Stimulated activated CD8-positive, alpha-beta memory T cell treated with anti-CD3 and anti-CD28 coated beads, Interleukin-12 subunit alpha, Interleukin-12 subunit beta, amount 100 ng/mL, for 24 hours (primary cell): ENCODE measurements at regions not wholly inside any gene's neighbourhood (a gene's known extent, or its start where the extent isn't known, plus 50 kb on each side); places are given as distances from the start of the nearest gene placed in this dataset.
"Not testable (repeated sequence)": the region's sequence is repeated elsewhere in the genome, so short reads cannot be mapped to it uniquely, and the experiment has no call there.

Experiments
- DNase-seq: peaks from one replicate; pipeline ENCODE4 v3.0.0-alpha.2; 2020; ENCODE audit errors: extremely low read depth

DNA sequence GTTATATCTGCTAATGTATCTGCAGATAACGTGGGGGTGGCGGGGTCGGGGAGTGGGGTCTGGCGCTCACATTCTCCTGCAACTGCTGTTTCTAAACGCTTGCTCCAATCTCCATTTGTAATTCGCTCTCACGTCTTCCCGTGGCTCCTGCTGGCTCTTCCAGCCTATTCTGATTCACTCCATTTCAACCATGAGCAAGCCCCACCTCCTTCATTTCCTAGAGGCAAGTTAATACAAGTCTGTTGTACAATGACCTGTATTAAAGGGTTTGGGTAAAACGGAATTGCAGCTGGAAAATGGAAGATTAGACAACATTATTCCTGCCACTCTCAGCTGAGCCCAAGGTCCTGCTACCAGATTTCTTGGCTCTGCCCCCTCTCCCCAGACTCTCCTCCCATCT is 132.3 kb downstream of the CSNK2A3 start:
- no peak for DNase-seq

- DNase-seq = no peak
Measured at GRCh38 chr11:11218629-11218986, 134.4 kb downstream of the CSNK2A3 start.

- DNase-seq = no peak
Measured at GRCh38 chr11:11217929-11218628, 135.0 kb downstream of the CSNK2A3 start.

- DNase-seq = no peak
Measured at GRCh38 chr11:11217289-11217928, 135.6 kb downstream of the CSNK2A3 start.

- DNase-seq = no peak
Measured at GRCh38 chr11:11215944-11216343, 137.1 kb downstream of the CSNK2A3 start.

DNA sequence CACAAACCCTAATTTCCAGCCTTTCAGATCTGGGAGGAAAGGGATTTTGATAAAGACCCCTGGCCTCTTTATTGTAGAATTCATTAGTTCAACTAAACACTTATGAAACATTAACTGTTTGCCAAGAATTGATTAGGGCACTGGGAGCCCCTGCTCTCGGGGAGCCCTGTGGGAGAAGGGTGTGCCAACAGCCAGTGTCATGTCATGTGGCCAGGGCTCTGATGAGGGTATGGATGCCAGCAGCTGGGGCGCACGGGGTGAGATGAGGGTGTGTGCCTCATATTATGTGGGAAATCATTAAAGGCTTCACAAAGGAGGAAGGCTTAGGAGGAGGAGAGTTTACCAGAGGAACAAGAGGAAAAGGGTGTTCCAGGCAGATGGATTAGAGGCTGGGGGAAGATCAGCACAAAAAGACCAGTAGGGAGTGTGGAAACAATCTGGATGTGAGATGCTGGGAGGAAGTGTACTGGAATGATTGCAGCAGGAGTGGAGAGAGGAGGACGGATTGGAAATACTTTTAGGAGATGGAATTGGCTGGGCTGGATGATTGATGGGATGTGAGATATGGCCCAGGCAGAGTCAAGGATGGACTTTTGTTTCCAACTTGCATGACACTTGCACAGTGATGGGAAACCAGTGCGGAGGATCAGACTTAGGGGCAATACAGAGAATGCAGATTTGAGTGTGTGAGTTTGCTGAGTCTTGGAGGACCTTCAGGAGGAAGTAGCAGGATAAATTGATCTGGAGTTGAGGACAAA is 137.8 kb downstream of the CSNK2A3 start:
- no peak for DNase-seq

DNA sequence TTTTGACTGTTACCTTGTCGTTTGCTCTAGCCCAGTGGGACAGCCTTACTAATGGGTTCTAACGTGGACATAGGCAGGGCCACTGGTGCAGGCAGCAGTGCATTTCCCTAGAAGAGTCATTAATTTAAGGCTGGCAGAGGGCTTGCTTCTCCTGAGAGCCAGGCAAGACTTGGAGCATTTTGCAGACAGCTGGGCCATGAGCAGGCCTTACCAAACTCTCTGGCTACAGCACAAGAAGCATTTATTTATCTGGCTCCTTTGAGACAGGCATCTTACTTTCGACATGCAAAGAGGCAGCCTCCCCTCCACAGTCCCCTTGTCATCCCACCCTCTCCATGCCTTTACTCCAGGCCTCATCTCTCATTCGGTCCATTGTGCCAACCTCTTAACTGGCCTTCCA is 139.9 kb downstream of the CSNK2A3 start:
- DNase-seq = no peak

DNA sequence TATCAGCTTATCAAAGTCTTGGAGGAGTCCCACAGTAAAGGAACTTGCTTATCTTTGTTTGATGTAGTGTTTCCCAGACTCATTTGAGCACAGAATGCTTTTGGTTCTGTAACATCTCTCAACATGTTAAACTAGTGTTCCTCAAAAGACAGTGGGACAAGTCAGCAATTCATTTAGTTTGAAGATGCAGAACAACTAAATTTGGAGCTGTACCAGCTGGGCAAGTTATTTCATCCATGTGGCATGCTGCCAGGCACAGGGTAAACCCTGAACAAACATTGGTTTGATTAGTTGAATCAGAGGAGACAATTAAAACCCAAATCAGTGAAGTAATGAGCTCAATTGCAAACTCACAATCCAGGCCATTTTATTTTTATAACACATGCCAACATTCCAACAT is 141.2 kb downstream of the CSNK2A3 start:
- DNase-seq = no peak

DNA sequence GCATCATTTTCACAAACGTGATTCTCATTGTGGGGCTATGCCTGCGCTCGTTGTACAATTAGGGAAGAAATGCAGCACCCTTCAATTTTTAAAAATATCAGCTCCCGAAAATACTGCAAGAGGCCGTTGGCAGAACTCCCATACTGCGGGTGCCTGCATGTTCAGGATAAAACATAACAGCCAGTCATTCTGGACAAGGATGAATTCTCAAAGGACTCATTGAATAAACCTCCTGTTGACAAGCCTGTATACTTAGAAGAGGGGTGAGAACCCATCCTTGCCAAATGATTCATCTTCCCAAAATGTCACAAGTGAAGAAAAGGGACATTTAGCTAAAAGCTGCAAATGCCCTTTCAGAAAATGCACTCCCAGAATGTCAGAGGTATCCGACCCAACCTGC is 141.9 kb downstream of the CSNK2A3 start:
- no peak for DNase-seq

GRCh38 chr11:11210446-11210845 is 142.6 kb downstream of the CSNK2A3 start:
- DNase-seq = no peak

DNA sequence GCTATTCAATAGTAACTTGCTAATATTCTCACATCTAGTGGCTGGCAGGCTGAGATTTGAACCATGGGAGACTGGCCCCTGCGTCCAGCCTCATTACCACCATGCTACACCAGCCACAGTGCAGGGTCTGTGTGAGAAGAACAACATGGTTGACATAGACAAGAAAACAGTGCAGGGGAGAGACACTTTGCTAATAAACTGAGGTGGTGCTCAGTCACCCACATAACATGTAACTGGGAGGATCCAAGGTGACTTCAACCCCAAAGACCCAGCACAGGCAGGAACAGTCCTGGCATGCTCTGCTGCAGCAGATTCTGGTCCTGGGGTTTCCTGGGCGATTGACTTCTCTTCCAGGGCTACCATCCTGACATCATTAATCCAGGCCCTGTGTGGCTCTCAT is 143.1 kb downstream of the CSNK2A3 start:
- DNase-seq = no peak

DNA sequence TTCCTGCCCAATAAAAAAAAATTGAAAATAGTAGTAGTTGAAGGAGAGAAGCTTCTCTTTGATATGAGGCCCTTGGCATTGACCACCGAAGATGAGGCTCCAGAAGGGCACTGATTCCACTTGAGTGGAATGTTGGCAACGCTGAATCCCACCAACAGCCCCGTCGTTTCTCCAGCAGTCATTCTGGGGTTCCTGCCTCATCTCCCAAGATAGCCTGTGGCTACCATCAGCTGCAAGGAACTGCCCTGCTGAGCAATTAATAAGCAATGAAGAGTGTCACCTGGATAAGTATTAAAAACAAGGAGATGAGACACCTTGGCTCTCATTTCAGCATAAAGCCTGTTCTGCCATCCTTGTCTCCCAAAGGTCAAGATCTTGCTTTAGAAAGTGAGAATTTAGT is 144.1 kb downstream of the CSNK2A3 start:
- no peak for DNase-seq

DNA sequence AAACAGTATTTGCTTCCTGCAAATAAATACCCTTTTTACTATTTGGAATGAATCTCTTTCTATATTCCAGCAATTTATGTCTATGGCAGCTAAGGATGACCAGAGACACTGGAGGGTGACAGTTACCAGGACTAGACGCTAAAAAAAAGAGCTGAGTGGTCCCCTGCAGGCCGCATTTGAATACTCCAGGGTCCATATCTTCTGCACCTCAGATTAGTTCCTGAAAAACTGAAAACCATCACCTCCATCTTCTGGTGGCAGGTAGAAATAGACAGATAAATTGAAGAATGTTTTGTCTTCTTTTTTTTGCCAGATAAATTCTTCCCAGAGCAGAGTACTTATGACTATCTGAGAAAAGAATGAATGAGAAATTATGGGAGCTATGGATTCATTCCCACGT is 145.6 kb downstream of the CSNK2A3 start:
- DNase-seq = no peak

DNA sequence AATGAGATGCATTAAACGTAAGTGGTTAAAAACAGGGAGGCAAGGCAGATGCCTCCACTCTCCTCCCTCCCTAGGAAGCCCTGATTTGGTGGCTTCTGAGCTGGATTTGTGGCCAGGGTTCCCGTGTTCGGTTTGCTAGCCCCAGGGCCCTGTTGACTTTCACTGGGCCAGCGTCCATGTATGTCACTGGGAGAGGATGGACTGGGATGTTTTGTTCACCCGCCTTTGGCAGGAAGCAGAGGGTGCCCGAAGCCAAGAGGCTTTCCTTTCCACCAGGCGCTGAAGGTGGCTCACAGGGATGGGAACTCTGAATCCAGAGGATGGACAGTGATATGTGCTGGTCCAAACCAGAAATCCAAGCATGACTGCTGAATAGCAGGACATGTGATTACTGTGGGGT is 146.6 kb downstream of the CSNK2A3 start:
- no peak for DNase-seq

GRCh38 chr11:11202885-11203284 is 150.2 kb downstream of the CSNK2A3 start:
- no peak for DNase-seq

- not testable (repeated sequence) for DNase-seq
Measured at GRCh38 chr11:11201302-11201701, 151.7 kb downstream of the CSNK2A3 start.

- DNase-seq = no peak
Measured at GRCh38 chr11:11192541-11192940, 160.5 kb downstream of the CSNK2A3 start.

DNA sequence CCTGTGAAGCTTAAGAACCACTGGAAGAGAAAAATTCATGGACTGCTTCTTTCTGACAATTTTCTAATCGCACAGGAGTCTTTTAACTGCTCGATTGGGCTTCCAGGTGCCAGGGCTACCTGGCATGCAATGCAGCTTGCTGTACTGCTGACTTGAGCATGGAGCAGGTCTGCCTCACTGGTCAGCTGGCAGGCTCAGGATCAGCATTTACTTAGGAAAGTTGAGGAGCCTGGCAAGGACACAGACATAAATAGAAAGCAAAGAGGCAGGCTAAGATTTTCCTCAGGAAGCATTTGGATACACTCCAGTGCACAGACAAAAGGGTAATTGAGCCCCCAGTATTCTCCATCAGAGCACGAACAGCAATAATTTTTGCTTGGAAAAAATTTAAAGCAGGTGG is 163.5 kb downstream of the CSNK2A3 start:
- DNase-seq = no peak

DNA sequence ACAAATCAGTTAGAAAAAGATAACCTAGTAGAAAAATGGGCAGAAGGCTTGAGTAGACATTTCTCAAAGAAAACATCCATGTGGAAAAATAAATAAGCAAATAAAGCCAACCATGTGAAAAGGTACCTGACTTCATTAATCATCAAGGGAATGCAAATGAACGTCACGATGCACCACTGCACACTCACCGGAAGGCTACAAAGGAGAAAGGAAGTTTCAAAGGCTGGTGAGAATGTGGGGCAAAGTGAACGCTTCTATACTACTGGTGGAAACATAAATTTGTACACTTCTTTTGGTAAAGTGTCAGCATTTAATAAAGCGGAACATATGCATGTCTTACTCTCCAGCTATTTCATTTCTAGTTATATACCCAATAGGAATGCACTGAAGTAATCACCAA is 166.8 kb downstream of the CSNK2A3 start:
- no peak for DNase-seq

DNA sequence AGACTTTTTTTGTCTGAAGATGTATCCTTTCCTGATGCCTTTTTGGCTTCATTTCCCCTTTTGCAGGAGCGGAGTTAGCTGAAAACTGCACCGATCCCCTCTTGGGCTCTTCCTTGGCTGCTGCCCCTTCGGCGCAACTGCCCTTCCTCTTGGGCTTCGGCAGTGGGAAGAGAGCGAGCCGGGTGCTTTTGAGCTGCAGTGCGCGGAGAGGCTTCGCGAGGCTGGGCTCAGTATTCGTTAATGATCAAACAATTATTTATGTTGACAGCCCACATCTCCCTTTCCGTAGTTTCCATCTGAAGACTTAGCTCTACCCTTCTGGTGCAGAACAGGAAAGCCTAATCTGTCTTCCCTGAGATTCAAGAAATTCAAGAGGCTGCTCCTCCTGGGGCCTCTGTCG is 170.8 kb downstream of the CSNK2A3 start:
- no peak for DNase-seq

DNA sequence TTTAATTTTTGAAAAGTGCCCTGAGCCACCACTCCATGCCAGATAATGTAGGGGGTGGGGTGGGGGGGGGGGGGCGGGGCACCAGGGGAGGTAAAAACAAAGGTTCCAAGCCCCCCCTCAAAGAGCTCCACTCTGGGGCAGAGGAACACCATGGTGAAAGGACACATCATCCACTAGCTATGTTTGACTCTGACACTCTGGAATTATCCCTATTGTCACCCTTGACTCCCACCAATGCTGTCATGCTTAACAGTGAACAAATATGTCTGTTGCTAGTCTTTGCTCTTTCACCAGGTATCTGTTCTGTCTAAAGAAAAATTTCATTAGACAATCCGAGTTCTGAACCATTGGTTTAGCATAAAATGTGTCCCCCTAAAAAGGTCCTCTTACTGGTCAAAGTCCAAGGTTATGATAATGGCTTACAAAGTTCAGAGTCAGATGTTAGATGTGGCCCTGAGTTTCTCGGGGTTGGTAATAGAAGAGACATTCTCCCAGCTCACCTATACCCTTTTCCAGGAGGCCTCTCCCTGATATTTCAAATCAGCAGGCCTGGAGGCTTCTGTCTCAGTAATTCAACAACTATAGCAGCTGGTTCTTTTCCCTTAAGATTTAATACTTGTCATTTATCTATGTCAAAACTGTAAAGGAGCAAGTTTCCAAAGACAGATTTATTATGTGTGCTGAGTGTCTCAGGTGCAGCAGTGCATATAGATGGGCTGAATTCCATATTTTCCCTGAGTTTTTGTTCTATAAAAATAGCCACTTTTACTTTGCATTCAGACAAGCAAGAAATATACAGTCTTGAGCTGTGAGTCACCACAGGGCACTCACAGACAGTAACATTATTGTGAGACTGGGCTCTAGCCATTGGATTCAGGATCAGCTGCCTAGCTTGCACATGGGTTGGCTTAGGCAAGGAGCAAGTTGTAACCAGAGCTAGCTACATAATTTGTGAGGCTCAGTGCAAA is 174.1 kb downstream of the CSNK2A3 start:
- DNase-seq = no peak
